NCI-H2171 (cell line): ENCODE measurements at regions not wholly inside any gene's neighbourhood (a gene's known extent, or its start where the extent isn't known, plus 50 kb on each side); places are given as distances from the start of the nearest gene placed in this dataset.
"Not testable (repeated sequence)": the region's sequence is repeated elsewhere in the genome, so short reads cannot be mapped to it uniquely, and the experiment has no call there.

Source experiments
- DNase-seq: peaks from one replicate; lab custom pipeline; 2025; lab: John Stamatoyannopoulos, UW

- DNase-seq, result no peak
These were observed 166.8 kb upstream of the TGFBR2 start for GRCh38 chr3:30439451-30440053.

DNA sequence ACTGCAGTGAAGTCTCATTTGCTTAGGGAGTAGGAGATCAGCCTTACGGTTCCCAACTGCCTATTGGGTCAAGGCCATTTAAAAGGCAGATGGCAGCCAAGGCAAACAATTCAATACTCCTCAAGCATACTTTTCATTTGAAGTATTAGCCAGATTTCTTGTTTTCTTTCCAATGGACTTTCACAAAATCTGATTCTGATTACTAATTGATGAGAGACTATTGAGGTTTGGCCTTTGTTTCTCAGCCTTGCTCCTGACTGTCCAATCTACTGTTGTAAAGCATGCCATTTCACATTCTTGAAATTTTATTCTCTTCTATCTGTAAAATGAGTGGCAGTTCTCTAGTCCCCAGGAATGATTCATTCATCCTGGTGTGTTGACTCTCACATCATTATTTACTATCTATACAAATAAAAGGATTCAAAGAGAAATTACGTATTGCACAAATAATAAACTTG, 166.2 kb upstream of the TGFBR2 start:
- no peak for DNase-seq

DNA sequence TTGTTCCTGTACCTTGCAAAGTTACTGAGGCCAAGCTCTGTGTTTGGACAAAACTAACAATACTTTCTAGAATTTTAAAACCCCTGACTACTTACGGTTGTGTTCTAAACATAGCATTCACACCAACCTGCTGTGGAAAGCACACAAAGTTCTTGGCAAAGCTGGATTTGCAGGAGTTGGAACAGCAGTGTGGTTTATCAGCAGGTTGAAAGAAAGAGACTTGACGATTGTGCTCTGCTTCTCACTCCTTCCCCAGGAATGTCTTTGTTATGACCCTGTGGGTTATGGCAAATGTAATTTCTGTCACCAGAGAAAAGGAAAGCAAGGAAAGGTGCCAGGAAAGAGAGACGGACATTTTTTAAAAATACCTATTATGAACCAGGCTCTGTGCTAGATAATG, 165.5 kb upstream of the TGFBR2 start:
- DNase-seq, result no peak

DNA sequence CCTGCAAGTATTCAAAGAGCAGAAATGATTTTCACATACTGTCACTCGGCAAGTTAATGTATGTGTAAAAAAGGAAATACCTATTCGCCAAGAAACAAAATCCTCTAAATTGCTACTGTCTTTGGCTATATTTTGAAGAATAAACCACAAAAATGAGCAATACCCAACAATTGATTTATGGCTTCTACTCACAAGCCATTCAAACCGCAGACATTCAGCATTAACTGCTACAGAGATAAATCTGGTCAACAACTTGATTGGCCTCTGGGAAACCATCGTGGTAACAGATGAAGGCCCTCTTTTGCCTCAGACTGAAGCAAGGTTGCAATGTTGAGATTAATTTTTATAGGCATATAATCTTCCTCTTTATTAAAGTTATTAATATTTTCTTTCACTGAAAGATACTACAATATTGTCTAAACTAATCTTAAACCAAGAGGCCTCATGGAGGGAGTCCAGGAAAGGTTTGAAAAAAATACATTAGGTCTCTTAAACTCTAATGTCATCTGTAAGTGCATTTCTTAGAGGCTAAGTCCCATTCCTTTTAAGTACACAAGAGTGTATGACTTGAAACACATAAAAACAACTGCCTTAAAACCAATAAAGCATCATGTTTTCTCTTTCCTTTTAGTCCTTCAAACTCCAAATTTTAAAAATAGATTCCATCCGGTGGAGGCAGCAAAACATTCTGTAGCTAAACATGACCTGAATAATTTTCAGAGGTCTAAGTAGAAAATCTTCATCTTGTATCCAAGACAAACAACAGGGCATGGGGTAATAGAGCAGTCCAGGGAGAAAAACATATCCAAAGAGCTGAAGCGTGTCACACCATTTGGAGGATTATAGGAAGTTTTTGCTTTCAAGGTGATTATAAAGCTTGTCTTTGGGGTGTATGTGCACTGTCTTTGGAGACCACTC, 162.4 kb upstream of the TGFBR2 start:
- DNase-seq, result no peak

DNA sequence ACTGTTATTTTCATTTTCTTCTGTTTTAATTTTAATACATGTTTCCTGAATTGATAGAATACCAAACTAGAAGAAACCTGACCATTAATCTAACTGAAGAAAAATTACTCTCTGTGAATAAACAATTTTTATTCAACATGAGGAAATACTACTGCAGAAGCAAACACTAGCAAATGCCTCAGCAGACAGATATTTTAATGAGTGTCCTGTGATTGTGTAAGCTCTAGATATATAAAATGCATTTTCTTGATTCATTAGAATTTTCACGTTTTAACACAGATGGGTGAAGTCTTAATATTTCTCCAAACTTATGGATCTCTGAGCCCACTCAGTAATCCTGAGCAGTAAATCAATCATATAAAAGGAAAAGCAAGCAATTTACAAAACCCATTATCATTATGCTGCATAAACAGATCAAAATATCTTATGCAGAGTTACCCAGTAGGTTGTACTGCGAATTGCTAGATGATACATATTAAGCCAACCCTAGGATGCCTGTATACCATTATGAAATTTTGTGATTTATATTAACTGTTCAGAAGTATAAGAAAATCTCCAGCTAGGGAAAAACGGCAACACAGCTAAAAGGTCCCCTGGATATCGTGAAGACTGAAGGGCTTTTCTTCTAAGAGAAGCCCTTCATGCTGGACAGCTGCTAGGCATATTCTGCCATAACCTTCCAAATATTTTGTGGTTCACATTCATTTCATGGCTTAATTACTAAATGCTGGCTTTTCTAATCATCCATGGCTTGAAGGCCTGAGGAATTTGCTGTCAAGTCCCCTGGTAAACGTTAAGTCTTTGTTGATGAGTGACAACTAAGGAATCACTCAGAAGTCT, 157.7 kb upstream of the TGFBR2 start:
- no peak for DNase-seq

GRCh38 chr3:30449290-30449632, 157.1 kb upstream of the TGFBR2 start:
- DNase-seq, result no peak

- no peak for DNase-seq
These were observed 154.0 kb upstream of the TGFBR2 start for GRCh38 chr3:30452446-30452845.

DNA sequence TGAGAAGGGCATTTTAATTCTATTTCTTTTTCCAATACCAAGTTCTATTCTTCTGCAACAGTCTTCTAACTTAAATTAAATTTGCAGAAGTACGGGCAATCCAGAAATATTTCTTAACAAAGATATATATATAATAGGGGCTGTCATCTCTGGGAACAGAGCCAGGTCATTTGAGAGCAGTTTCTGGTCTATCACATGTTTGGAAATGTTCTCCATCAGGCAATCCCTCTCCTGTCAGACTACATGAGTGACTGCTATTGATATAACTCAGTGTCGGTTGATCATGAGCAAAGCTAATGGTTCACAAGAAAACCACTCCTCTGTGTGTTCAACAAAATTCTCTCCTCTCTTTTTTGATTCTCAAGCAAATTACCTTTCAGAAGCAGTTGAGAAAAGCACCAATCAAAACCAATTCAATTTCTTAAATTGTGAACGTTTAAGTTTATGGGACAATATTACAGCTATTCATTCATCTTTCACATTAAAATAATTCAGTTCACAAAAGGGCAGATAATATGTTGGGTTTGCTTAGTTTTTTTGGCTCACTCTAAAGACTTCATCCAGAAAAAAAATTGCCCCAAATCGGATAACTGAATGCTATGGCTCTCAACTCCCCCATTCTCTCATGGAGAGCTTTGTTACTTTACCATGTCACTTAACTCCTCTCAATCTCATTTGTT, 152.9 kb upstream of the TGFBR2 start:
- DNase-seq, result no peak

- no peak for DNase-seq
These were observed 151.8 kb upstream of the TGFBR2 start for GRCh38 chr3:30454636-30455035.

- not testable (repeated sequence) for DNase-seq
These were observed 151.3 kb upstream of the TGFBR2 start for GRCh38 chr3:30455112-30455511.

- no peak for DNase-seq
These were observed 150.6 kb upstream of the TGFBR2 start for GRCh38 chr3:30455840-30456239.

- no peak for DNase-seq
These were observed 150.1 kb upstream of the TGFBR2 start for GRCh38 chr3:30456264-30456663.

GRCh38 chr3:30457081-30457480, 149.3 kb upstream of the TGFBR2 start:
- no peak for DNase-seq

DNA sequence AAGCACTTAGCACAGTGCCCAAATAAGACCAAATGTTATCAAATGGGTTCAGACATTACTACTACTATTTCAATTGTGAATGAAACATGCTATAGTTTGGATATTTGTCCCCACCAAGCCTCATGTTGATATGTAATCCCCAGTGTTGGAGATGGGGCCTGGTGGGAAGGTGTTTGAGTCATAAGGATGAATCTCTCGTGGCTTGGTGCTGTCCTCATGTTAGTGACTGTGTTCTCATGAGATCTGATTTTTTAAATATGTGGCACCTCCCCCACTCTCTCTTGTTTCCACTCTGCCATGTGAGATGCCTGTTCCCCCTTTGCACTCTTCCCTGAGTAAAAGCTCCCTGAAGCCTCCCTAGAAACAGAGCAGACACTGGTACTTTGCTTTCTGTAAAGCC, 148.7 kb upstream of the TGFBR2 start:
- DNase-seq, result no peak

DNA sequence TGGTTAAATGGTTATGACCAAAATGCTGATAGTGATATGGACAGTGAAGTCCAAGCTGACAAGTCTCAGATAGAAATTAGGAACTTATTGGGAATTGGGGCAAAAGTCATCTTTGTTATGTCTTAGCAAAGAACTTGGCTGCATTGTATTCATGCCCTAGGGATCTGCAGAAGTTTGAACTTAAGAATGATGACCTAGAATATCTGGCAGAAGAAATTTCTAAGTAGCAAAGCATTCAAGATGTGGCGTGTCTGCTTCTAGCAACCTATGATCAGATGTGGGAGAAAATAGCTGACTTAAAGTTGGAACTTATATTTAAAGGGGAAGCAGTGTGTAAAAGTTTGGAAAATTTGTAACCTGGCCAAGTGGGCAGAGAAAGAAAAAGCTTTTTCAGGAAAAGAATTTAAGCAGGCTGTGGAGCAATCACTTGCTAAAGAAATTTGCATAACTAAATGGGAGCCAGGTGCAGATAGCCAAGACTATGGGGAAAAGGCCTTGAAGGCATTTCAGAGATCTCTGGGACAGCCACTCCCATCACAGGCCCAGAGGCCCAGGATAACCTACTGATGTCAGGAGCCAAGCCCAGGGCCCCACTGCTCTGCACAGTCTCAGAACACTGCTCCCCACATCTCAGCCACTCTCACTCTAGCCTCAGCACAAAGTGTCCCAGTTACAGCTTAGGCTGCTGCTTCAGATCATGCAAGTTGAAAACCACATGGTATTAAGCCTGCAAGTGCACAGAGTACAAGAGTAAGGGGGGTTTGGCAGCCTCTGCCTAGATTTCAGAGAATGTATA, 147.8 kb upstream of the TGFBR2 start:
- DNase-seq, result no peak

- DNase-seq, result no peak
These were observed 145.1 kb upstream of the TGFBR2 start for GRCh38 chr3:30461311-30461710.

DNA sequence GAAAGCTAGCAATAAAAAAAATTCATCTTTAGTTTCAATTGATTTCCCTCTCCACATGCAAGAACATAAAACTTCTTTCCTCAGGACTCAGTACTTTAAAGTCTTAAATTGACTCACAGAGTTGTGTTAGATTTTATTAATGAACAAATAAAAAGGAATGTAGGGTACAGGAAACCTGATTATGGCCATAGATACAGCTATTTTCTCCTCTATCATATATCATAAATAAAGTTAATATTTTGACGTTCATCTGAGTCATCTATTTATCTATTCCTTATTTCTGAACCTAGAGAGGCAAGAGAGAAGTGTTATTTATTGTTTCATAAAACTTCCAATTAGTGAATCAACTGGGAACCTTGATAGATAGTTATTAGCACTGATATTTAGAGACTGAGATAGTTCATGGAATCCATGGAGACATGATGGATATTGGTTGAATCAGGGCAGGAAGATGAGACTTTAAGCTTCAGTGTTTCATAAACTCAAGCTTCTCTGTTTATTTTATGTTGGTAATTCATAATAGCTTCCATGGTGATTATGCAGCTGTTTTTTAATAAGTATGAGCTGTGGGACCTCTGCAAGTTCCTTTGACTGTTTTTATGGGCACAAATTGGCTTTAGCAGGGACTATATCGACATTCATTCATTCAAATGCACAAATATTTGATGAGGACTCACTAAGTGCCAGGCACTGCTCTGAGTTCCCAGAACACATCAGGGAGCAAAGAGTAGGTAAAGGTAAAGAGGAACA, 143.5 kb upstream of the TGFBR2 start:
- DNase-seq, result no peak

GRCh38 chr3:30464381-30464780, 142.0 kb upstream of the TGFBR2 start:
- DNase-seq, result no peak

DNA sequence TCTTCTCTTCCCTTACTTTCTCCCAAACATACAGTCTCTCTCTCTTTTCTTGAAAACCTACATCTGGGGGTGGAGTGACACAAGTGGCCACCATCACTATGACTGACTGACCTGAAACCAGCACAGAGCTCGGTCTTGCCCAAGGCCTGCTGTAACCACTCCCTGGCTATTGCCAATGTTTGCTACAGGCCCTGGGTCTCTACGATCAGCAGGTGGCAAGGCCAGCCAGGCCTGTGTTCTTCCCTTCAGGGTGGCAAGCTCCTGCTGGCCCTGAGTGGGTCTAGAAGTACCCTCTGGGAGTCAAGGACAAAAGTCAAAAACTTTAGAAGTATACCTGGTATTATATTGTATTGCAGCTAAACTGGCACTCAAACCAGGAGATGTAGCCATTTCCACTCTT, 140.9 kb upstream of the TGFBR2 start:
- no peak for DNase-seq

DNA sequence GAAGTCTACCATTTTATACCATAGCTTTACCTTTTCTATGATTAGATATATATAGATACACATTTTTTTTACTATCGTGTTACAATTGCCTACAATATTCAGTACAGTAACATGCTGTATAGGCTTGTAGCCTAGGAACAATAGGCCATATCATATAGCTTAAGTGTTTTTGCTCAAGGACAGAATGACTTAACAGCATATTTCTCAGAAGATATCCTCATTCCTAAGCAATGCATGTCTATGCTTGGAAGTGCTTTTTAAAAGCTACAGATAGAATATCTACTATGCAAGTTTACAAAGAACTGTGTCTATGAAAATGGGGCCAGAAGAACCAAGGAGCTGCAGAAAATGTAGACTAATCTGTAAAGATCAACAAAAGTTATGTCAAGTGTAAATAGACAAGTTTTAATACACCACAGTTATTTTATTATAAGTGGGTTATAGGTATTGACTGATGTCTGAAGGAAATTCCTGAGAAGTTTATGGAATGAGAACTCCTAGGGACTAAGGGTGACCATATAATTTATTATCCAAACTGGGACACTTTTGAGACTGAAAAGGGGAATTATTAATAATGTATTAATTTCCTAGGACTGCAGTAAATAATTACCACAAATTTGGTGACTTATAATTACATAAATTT, 138.7 kb upstream of the TGFBR2 start:
- DNase-seq, result no peak
